SK-N-MC (cell line): ENCODE measurements at regions not wholly inside any gene's neighbourhood (a gene's known extent, or its start where the extent isn't known, plus 50 kb on each side); places are given as distances from the start of the nearest gene placed in this dataset.

Source experiments
- EZH2 ChIP-seq: fragments of 200-600 bp; sonication (generic); IDR thresholded peaks from one replicate; pipeline ENCODE4 v1.6.1; 2017; ENCODE audit warnings: antibody characterized with exemption
- FOXP2 ChIP-seq: optimal IDR thresholded peaks from 2 replicates; pipeline ENCODE3; 2011; ENCODE audit warnings: mild to moderate bottlenecking, moderate library complexity; ENCODE audit not compliant: insufficient read depth; ENCODE audit errors: extremely low read length, control extremely low read depth
- POLR2AphosphoS5 ChIP-seq: IDR thresholded peaks from 2 replicates; pipeline ENCODE4 v1.6.1; 2012; ENCODE audit warnings: mild to moderate bottlenecking, low read depth, low read length, borderline replicate concordance

DNA sequence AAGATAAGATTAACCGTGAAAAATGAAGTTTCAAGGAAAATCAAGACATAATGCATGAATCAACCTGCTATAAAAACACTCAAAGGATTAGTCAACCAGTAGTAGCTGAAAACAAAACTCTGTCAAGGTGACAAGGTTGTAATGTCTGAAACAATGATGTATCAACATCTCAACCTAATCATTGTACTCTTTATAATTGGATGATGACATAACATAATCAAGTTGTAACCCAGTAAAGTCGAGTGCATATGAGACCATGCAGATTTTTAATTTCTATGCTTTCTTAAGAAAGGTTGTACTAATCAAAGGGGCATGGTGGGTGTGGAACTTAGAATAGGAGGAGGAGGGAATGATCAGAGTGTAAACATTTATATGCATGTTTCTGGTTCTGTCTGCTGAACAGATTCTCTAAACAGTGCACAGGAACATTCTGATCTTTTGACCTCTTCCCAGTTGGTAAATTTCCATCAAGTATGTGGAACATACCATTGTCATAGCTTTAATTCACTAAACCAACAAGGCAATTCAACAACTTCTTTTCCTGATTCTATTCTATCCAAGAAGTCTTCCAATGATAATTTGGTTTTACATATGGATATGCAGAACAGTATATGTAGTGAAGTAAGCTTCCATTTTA, 253.7 kb downstream of the TTC6 start:
- TF ChIP-seq POLR2AphosphoS5 (no peak), EZH2 (no peak), FOXP2 (no peak)
